Endothelial cell (in vitro differentiated cells): ENCODE measurements at regions not wholly inside any gene's neighbourhood (a gene's known extent, or its start where the extent isn't known, plus 50 kb on each side); places are given as distances from the start of the nearest gene placed in this dataset.
"Not testable (repeated sequence)": the region's sequence is repeated elsewhere in the genome, so short reads cannot be mapped to it uniquely, and the experiment has no call there.

Experiments
- DNase-seq: peaks from one replicate; pipeline ENCODE4 v3.0.0; 2021; ENCODE audit warnings: low spot score
- H3K27ac Mint-ChIP-seq: one replicate; pipeline ENCODE4 v1.8.0; 2021; ENCODE audit warnings: mixed read lengths, inconsistent platforms; ENCODE audit not compliant: unreplicated experiment
- H3K27me3 Mint-ChIP-seq: one replicate; pipeline ENCODE4 v1.8.0; 2021; ENCODE audit warnings: mild to moderate bottlenecking, moderate library complexity, mixed read lengths, inconsistent platforms; ENCODE audit not compliant: unreplicated experiment
- H3K36me3 Mint-ChIP-seq: one replicate; pipeline ENCODE4 v1.8.0; 2021; ENCODE audit warnings: mild to moderate bottlenecking, low read depth, mixed read lengths, inconsistent platforms; ENCODE audit not compliant: unreplicated experiment
- H3K4me1 Mint-ChIP-seq: one replicate; pipeline ENCODE4 v1.8.0; 2021; ENCODE audit warnings: mild to moderate bottlenecking, mixed read lengths, inconsistent platforms; ENCODE audit not compliant: unreplicated experiment
- H3K4me3 Mint-ChIP-seq: one replicate; pipeline ENCODE4 v1.8.0; 2021; ENCODE audit warnings: mild to moderate bottlenecking, mixed read lengths, inconsistent platforms; ENCODE audit not compliant: unreplicated experiment
- H3K9me3 Mint-ChIP-seq: one replicate; pipeline ENCODE4 v1.8.0; 2021; ENCODE audit warnings: mixed read lengths, inconsistent platforms; ENCODE audit not compliant: unreplicated experiment
- TF ChIP-seq, protein P1 (sequence below): fragments of 200-600 bp; sonication (generic); IDR thresholded peaks from one replicate; pipeline ENCODE4 v1.5.0; 2021; ENCODE audit warnings: antibody characterized with exemption; ENCODE audit not compliant: unreplicated experiment

DNA sequence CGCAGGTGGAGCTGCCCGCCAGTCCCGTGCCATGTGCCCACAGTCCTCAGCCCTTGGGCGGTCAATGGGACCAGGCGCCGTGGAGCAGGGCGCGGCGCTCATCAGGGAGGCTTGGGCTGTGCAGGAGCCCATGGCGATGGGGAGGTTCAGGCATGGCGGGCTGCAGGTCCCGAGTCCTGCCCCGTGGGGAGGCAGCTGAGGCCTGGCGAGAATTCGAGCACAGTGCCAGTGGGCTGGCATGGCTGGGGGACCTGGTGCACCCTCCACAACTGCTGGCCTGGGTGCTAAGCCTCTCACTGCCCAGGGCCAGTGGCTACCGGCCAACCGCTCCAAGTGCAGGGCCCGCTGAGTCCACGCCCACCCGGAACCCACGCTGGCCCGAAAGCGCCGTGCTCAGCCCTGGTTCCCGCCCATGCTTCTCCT, 646.5 kb downstream of the GABRG1 start:
- H3K9me3 Mint-ChIP-seq = peaks cover 16% of the 10 kb centered on the region
- peaks cover 4% of the 10 kb centered on the region for H3K36me3 Mint-ChIP-seq
- no peaks in the 10 kb centered on the region for H3K27me3 Mint-ChIP-seq
- no peak for DNase-seq
- H3K27ac Mint-ChIP-seq = no peak overlapping the region
- no peaks in the 10 kb centered on the region for H3K4me1 Mint-ChIP-seq
- no peak overlapping the region for H3K4me3 Mint-ChIP-seq
- TF ChIP-seq, protein P1, sequence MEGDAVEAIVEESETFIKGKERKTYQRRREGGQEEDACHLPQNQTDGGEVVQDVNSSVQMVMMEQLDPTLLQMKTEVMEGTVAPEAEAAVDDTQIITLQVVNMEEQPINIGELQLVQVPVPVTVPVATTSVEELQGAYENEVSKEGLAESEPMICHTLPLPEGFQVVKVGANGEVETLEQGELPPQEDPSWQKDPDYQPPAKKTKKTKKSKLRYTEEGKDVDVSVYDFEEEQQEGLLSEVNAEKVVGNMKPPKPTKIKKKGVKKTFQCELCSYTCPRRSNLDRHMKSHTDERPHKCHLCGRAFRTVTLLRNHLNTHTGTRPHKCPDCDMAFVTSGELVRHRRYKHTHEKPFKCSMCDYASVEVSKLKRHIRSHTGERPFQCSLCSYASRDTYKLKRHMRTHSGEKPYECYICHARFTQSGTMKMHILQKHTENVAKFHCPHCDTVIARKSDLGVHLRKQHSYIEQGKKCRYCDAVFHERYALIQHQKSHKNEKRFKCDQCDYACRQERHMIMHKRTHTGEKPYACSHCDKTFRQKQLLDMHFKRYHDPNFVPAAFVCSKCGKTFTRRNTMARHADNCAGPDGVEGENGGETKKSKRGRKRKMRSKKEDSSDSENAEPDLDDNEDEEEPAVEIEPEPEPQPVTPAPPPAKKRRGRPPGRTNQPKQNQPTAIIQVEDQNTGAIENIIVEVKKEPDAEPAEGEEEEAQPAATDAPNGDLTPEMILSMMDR = no peak

DNA sequence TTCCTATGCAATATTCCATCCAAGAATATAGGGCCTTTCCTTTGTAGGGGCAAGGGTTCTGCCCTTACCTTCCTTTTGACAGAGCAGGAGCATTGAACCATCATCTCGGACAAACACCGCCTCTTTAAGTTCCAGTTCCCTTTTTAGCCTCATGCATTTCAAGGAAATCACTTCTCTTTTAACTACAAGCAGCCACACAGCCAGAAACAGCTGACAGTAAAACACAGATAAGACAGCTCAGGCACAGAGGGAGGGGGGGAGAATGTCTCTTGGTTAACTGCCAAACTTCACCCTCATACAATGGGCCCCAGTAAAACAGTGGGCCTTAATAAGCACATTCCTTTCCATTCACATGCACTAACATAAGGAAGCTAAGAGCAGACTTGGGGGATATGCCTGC, 648.3 kb downstream of the GABRG1 start:
- no peak overlapping the region for H3K4me3 Mint-ChIP-seq
- no peak overlapping the region for H3K27ac Mint-ChIP-seq
- no peaks in the 10 kb centered on the region for H3K4me1 Mint-ChIP-seq
- TF ChIP-seq, protein P1 = no peak
- H3K9me3 Mint-ChIP-seq = peaks cover 16% of the 10 kb centered on the region
- no peak for DNase-seq
- H3K27me3 Mint-ChIP-seq = no peaks in the 10 kb centered on the region
- peaks cover 4% of the 10 kb centered on the region for H3K36me3 Mint-ChIP-seq

DNA sequence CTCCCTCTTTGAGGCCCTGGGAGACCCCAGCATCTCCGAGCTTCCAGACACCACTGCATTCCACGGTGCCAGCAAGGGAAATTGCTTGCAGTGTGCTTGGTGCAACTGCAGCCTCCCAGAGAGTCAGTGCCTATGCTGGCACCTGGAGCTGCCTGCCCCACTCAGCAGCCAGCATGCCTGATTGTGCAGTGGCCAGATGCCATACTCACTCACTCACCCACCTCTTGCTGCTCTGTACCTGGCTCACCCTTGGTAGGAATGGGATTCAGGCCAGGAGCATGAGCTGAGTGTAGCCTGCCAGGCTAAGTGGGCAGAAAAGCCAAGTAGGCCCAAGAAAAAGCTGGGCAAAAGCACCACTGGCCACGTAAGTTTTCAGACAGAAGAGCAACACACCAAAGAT, 651.4 kb downstream of the GABRG1 start:
- Mint-ChIP-seq H3K27ac (no peak overlapping the region), H3K9me3 (peaks cover 16% of the 10 kb centered on the region), H3K27me3 (no peaks in the 10 kb centered on the region), H3K36me3 (peaks cover 4% of the 10 kb centered on the region), H3K4me3 (no peak overlapping the region), H3K4me1 (no peaks in the 10 kb centered on the region)
- no peak for DNase-seq
- TF ChIP-seq, protein P1 = no peak

DNA sequence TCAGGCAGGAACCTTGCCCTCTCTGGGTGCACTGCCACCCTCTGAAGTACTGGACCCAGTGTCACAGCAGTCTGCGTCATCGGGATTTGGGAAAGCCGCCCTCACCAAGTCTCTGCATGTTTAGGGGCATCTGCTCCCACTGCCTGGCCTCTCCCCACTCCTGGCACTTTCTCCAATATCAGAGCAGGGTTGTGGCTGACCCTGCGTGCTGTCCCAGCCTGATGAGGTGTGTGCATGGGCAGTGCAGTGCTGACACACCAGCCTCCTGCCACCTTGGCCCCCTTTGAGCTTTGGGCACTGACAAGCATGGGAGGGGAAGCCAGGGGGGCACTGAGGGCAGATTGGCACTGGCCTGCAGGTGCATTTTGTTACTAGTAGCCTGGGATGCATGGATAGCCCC, 652.5 kb downstream of the GABRG1 start:
- peaks cover 21% of the 10 kb centered on the region for H3K9me3 Mint-ChIP-seq
- H3K27ac Mint-ChIP-seq = no peak overlapping the region
- TF ChIP-seq, protein P1 = no peak
- DNase-seq = no peak
- H3K4me1 Mint-ChIP-seq = no peaks in the 10 kb centered on the region
- H3K36me3 Mint-ChIP-seq = no peaks in the 10 kb centered on the region
- no peaks in the 10 kb centered on the region for H3K27me3 Mint-ChIP-seq
- H3K4me3 Mint-ChIP-seq = no peak overlapping the region

DNA sequence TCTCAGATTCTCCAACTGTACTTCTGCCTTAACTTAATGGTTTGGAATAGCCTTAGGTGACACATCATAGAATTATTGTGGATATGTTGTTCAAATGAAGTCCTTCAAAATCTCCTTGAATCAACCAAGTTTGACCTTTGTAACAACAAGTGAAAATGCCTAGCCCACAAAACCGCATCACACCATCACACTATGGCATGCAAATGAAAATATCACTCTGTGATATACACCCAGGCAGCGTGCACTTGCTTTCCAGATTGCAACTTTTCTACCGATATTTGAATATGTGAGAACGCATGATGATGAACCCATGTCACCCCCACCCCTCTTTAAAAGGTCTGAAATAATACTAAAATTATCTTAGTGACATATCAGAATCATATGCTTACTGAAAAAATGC, 656.7 kb downstream of the GABRG1 start:
- TF ChIP-seq, protein P1 = no peak
- no peaks in the 10 kb centered on the region for H3K36me3 Mint-ChIP-seq
- no peak for DNase-seq
- H3K9me3 Mint-ChIP-seq = peaks cover 5% of the 10 kb centered on the region
- no peaks in the 10 kb centered on the region for H3K4me1 Mint-ChIP-seq
- H3K27me3 Mint-ChIP-seq = no peaks in the 10 kb centered on the region
- no peak overlapping the region for H3K4me3 Mint-ChIP-seq
- H3K27ac Mint-ChIP-seq = no peak overlapping the region

DNA sequence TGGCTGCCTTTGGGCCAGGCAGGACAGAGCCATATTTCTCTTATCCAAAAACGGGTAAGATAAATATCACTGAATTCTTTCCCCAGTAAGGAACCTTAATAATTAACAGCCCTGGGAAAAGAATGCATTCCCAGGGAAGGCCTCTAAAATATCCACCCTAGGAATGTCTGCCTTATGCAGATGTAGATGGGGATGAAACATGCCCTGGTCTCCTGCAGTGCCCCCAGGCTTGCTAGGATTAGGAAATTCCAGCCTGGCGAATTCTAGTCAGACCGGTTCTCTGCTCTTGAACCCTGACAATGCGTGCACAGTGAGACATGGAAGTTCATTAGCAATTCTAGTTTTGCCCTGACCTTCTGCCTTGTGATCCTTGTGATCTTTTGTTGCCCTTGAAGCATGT, 663.7 kb downstream of the GABRG1 start:
- not testable (repeated sequence) for H3K27ac Mint-ChIP-seq, H3K4me3 Mint-ChIP-seq, H3K27me3 Mint-ChIP-seq, H3K36me3 Mint-ChIP-seq, H3K9me3 Mint-ChIP-seq, H3K4me1 Mint-ChIP-seq, DNase-seq
